ENCODE measurements at regions not wholly inside any gene's neighbourhood (a gene's known extent, or its start where the extent isn't known, plus 50 kb on each side); places are given as distances from the start of the nearest gene placed in this dataset.

DNA sequence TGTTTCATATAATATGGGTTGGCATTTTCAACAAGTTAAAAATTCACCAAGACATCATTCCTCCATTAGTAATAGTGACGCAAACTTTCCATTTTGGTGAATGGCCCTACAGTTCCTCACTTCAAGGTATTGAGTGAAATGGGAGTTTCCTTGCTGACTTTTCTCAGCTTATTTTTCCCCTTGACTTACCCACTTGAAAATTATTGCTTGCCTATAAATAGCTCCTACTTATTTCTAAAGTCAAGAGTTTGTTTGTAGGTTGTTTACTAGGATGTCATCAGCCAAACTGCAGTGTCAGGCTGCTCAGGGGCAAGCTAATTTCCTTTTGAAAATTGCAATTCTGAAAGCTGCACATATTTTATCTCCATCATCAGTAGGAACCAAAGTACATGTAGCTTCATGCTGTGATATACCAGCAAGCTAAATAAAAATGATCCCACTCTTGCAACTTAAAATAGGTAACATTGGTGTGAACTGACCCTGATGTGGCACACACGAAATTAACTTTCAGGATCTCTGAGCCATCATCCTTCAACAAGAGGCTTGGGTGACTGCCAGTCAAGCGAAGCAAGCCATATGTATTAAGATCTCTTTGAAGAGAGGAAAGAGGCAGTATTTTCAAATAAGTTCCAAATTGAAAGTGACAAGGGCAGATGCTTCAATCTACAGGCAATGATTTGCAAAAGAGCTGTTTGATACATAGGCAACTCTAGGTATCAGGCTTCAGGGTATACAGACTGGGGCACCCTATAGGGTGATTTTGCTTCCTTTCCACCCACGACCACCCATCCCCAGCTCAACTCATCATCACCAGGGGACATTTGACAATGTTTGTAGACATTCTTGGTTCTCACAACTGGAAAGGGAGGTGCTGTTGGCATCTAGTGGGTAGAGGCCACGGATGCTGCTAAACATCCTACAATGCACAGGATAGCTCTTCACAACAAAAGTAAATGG lies 66.8 kb upstream of the RASGRP1 start:
- TF ChIP-seq EZH2 (IDR thresholded peaks at IDR 0.05; ENCODE audit: insufficient read depth, poor library complexity, severe bottlenecking) (no peak), EZH2phosphoT487 (IDR thresholded peaks at IDR 0.05; ENCODE audit: insufficient read depth, low read depth) (no peak)
